Esophagus muscularis mucosa (tissue), 4 donors: ENCODE measurements at regions not wholly inside any gene's neighbourhood (a gene's known extent, or its start where the extent isn't known, plus 50 kb on each side); places are given as distances from the start of the nearest gene placed in this dataset.

Experiments
- DNase-seq: peaks from one replicate; pipeline ENCODE4 v3.0.0-alpha.2; 2017; ENCODE audit errors: extremely low spot score
- H3K27ac ChIP-seq, 4 donors: fragments of 200-600 bp; sonication (generic); replicated peaks in 1 of 4; 1 replicate in 3 of 4; 2 replicates in 1 of 4; pipeline ENCODE4 v1.5.1; 2016 to 2019; ENCODE audit warnings: mild to moderate bottlenecking in 1 of 4
- H3K27me3 ChIP-seq, 4 donors: fragments of 200-600 bp; sonication (generic); one replicate each; pipeline versions ENCODE4 v1.5.1 to v1.6.0; 2016 to 2019
- H3K36me3 ChIP-seq, 4 donors: fragments of 200-600 bp; sonication (generic); one replicate each; pipeline ENCODE4 v1.5.1; 2016 to 2019
- H3K4me1 ChIP-seq, 4 donors: fragments of 200-600 bp; sonication (generic); one replicate each; pipeline ENCODE4 v1.5.1; 2016 to 2019
- H3K4me3 ChIP-seq, 4 donors: fragments of 200-600 bp; sonication (generic); 1 replicate in 2 of 4; 2 replicates in 2 of 4; pipeline ENCODE4 v1.5.1; 2016 to 2019; ENCODE audit warnings: mild to moderate bottlenecking in 4 of 4, moderate library complexity in 1 of 4
- H3K9me3 ChIP-seq, 4 donors: fragments of 200-600 bp; sonication (generic); 1 replicate in 3 of 4; 2 replicates in 1 of 4; pipeline ENCODE4 v1.5.1; 2016 to 2019
- CTCF ChIP-seq, 3 experiments: fragments of 200-600 bp in 2 of 3; fragments of 450-650 bp in 1 of 3; sonication (generic) in 2 of 3; IDR thresholded peaks; one replicate each; pipeline ENCODE4 v1.5.1; 2017 to 2019; ENCODE audit warnings: antibody characterized with exemption in 3 of 3, mild to moderate bottlenecking in 2 of 3, moderate library complexity in 1 of 3
- EP300 ChIP-seq: sonication (generic); formaldehyde crosslinking; IDR thresholded peaks from one replicate; pipeline ENCODE4 v1.6.1; 2017; ENCODE audit warnings: antibody characterized with exemption
- POLR2A ChIP-seq: fragments of 450-650 bp; IDR thresholded peaks from one replicate; pipeline ENCODE4 v1.6.1; 2017; ENCODE audit warnings: antibody characterized with exemption, moderate library complexity, mild to moderate bottlenecking, low read depth
- POLR2AphosphoS5 ChIP-seq, 2 donors: sonication (generic); formaldehyde crosslinking; IDR thresholded peaks; one replicate each; pipeline ENCODE4 v1.6.1; 2017; ENCODE audit warnings: antibody characterized with exemption in 2 of 2
- WGBS: methylation state at CpG from one replicate; pipeline ENCODE4 v1.1.5; 2018; 5-methylcytosine and 5-hydroxymethylcytosine counted together
- intact Hi-C: fragments of 100-400 bp; cut with DNase I; formaldehyde crosslinking; loops from one replicate; pipeline ENCODE4 v1.15.1; 2023
- small RNA-seq, 3 donors: library from RNA; depleted of rRNA; stranded (forward); fragments of <200 nt; gene quantifications; one replicate each; pipeline ENCODE3, GENCODE V24; 2016

GRCh38 chr5:1934801-1935429 is 52.2 kb upstream of the IRX4 start:
- Histone ChIP-seq H3K27ac (no peak overlapping the region), H3K4me1 (peaks cover 7 to 18% (median 16%) of the 10 kb centered on the region in 4 donors), H3K4me3 (no peak overlapping the region), H3K36me3 (peaks cover 0 to 12% (median 0%) of the 10 kb centered on the region in 4 donors), H3K9me3 (peaks cover 0 to 9% (median 0%) of the 10 kb centered on the region in 4 donors), H3K27me3 (peaks cover 0 to 23% (median 6%) of the 10 kb centered on the region in 4 donors)
- intact Hi-C loops, result no loop called here
- no peak for TF ChIP-seq CTCF (IDR thresholded peaks at IDR 0.05)
- TF ChIP-seq POLR2A, result no peak
- TF ChIP-seq POLR2AphosphoS5 (IDR thresholded peaks at IDR 0.05), result no peak
- no peak for TF ChIP-seq EP300
- no peak for DNase-seq
- 82% methylated on average over 20 of the region's 20 CpGs for WGBS

GRCh38 chr5:1934056-1934394 is 51.3 kb upstream of the IRX4 start:
- intact Hi-C loops, result no loop called here
- no peak overlapping the region for H3K27ac ChIP-seq
- DNase-seq, result no peak
- 91% methylated on average over 9 of the region's 9 CpGs for WGBS
- peaks cover 0 to 12% (median 0%) of the 10 kb centered on the region in 4 donors for H3K36me3 ChIP-seq
- no peak for TF ChIP-seq POLR2AphosphoS5 (IDR thresholded peaks at IDR 0.05)
- TF ChIP-seq CTCF (IDR thresholded peaks at IDR 0.05), result no peak
- no peak for TF ChIP-seq POLR2A
- TF ChIP-seq EP300, result no peak
- peaks cover 7 to 18% (median 16%) of the 10 kb centered on the region in 4 donors for H3K4me1 ChIP-seq
- H3K4me3 ChIP-seq, result no peak overlapping the region
- H3K27me3 ChIP-seq, result peaks cover 0 to 30% (median 6%) of the 10 kb centered on the region in 4 donors
- H3K9me3 ChIP-seq, result peaks cover 0 to 9% (median 0%) of the 10 kb centered on the region in 4 donors

- no peak overlapping the region for H3K4me3 ChIP-seq
- intact Hi-C loops, result no loop called here
- WGBS, result 91% methylated on average over 14 of the region's 14 CpGs
Measured at GRCh38 chr5:1933364-1934055, 50.8 kb upstream of the IRX4 start.

More at GRCh38 chr5:1933364-1934055, 50.8 kb upstream of the IRX4 start:
- TF ChIP-seq POLR2AphosphoS5 (IDR thresholded peaks at IDR 0.05) (no peak), CTCF (IDR thresholded peaks at IDR 0.05) (no peak), EP300 (no peak), POLR2A (no peak)
- H3K27me3 ChIP-seq, result peaks cover 0 to 26% (median 6%) of the 10 kb centered on the region in 4 donors
- H3K4me1 ChIP-seq, result peaks cover 7 to 18% (median 16%) of the 10 kb centered on the region in 4 donors
- DNase-seq, result no peak
- no peak overlapping the region for H3K27ac ChIP-seq
- H3K36me3 ChIP-seq, result peaks cover 0 to 12% (median 0%) of the 10 kb centered on the region in 4 donors
- peaks cover 0 to 9% (median 0%) of the 10 kb centered on the region in 4 donors for H3K9me3 ChIP-seq

Small RNA genes in the stretch of these regions (small RNA-seq; reads per million reads assigned to genes)
- 0 reads per million in 3 donors for gene AC092266.1
- 0 reads per million in 3 donors for gene RF00019
